ENCODE measurements at regions not wholly inside any gene's neighbourhood (a gene's known extent, or its start where the extent isn't known, plus 50 kb on each side); places are given as distances from the start of the nearest gene placed in this dataset.
"Not testable (repeated sequence)": the region's sequence is repeated elsewhere in the genome, so short reads cannot be mapped to it uniquely, and the experiment has no call there.

- no peaks in the 10 kb centered on the region for H3K27me3 Mint-ChIP-seq (ENCODE audit: low read depth)
- no peaks in the 10 kb centered on the region for H3K4me1 Mint-ChIP-seq
- DNase-seq (ENCODE audit: low read depth, low spot score), result no peak
- H3K27ac Mint-ChIP-seq (ENCODE audit: unreplicated experiment), result no peak overlapping the region
- H3K9me3 Mint-ChIP-seq, result no peaks in the 10 kb centered on the region
- no peak for TF ChIP-seq CTCF (conservative IDR thresholded peaks at IDR 0.05)
- no peaks in the 10 kb centered on the region for H3K36me3 Mint-ChIP-seq (ENCODE audit: low read depth)
- no peak overlapping the region for H3K4me3 Mint-ChIP-seq
These were observed 70.9 kb downstream of the CYTL1 start for GRCh38 chr4:4948370-4948769.

- no peak overlapping the region for H3K27ac Mint-ChIP-seq (ENCODE audit: unreplicated experiment)
- no peak for DNase-seq (ENCODE audit: low read depth, low spot score)
- no peaks in the 10 kb centered on the region for H3K4me1 Mint-ChIP-seq
- TF ChIP-seq CTCF (conservative IDR thresholded peaks at IDR 0.05), result no peak
- H3K9me3 Mint-ChIP-seq, result no peaks in the 10 kb centered on the region
- H3K36me3 Mint-ChIP-seq (ENCODE audit: low read depth), result no peaks in the 10 kb centered on the region
- H3K27me3 Mint-ChIP-seq (ENCODE audit: low read depth), result no peaks in the 10 kb centered on the region
- H3K4me3 Mint-ChIP-seq, result no peak overlapping the region
These were observed 68.5 kb downstream of the CYTL1 start for GRCh38 chr4:4950561-4951290.

- no peak for TF ChIP-seq CTCF (conservative IDR thresholded peaks at IDR 0.05)
- Mint-ChIP-seq H3K27me3 (ENCODE audit: low read depth) (no peaks in the 10 kb centered on the region), H3K4me1 (no peaks in the 10 kb centered on the region), H3K36me3 (ENCODE audit: low read depth) (no peaks in the 10 kb centered on the region), H3K9me3 (no peaks in the 10 kb centered on the region), H3K27ac (ENCODE audit: unreplicated experiment) (no peak overlapping the region), H3K4me3 (no peak overlapping the region)
- DNase-seq (ENCODE audit: low read depth, low spot score), result no peak
These were observed 67.0 kb downstream of the CYTL1 start for GRCh38 chr4:4952273-4952672.

- Mint-ChIP-seq H3K4me3 (peak overlapping the region; percentile 56), H3K9me3 (peaks cover 15% of the 10 kb centered on the region), H3K36me3 (ENCODE audit: low read depth) (peaks cover 14% of the 10 kb centered on the region), H3K27ac (ENCODE audit: unreplicated experiment) (peak overlapping the region; percentile 57)
- H3K27me3 Mint-ChIP-seq (ENCODE audit: low read depth); DNase-seq (ENCODE audit: low read depth, low spot score); H3K4me1 Mint-ChIP-seq: not testable (repeated sequence)
These were observed 59.7 kb downstream of the CYTL1 start for GRCh38 chr4:4959344-4960074.

GRCh38 chr4:4960574-4960973 lies 58.7 kb downstream of the CYTL1 start:
- Mint-ChIP-seq H3K27ac (ENCODE audit: unreplicated experiment) (no peak overlapping the region), H3K4me1 (no peaks in the 10 kb centered on the region), H3K36me3 (ENCODE audit: low read depth) (peaks cover 14% of the 10 kb centered on the region), H3K4me3 (no peak overlapping the region), H3K9me3 (peaks cover 18% of the 10 kb centered on the region), H3K27me3 (ENCODE audit: low read depth) (no peaks in the 10 kb centered on the region)
- TF ChIP-seq CTCF (conservative IDR thresholded peaks at IDR 0.05), result no peak
- DNase-seq (ENCODE audit: low read depth, low spot score), result no peak

- Mint-ChIP-seq H3K36me3 (ENCODE audit: low read depth) (peaks cover 14% of the 10 kb centered on the region), H3K4me1 (no peaks in the 10 kb centered on the region), H3K9me3 (peaks cover 18% of the 10 kb centered on the region), H3K4me3 (no peak overlapping the region), H3K27ac (ENCODE audit: unreplicated experiment) (no peak overlapping the region), H3K27me3 (ENCODE audit: low read depth) (no peaks in the 10 kb centered on the region)
- TF ChIP-seq CTCF (conservative IDR thresholded peaks at IDR 0.05), result no peak
- no peak for DNase-seq (ENCODE audit: low read depth, low spot score)
These were observed 57.3 kb downstream of the CYTL1 start for GRCh38 chr4:4961936-4962335.

Data from neural crest cell (in vitro differentiated cells).